OCI-LY7 (cell line): ENCODE measurements at regions not wholly inside any gene's neighbourhood (a gene's known extent, or its start where the extent isn't known, plus 50 kb on each side); places are given as distances from the start of the nearest gene placed in this dataset.

Experiments used
- BruUV-seq: library from RNA; stranded (reverse); fragments of 400-500 nt; replicated peaks from 2 replicates; lab custom pipeline; 2021; lab: Mats Ljungman, UMichigan
- CTCF ChIA-PET: fragments of 300-600 bp; sonication (Branson Sonifier 250); formaldehyde crosslinking; loops from one replicate; lab custom pipeline; 2022; ENCODE audit warnings: antibody characterized with exemption; ENCODE audit not compliant: unreplicated experiment; lab: Charles Lee
- POLR2A ChIA-PET: fragments of 300-600 bp; sonication (Branson Sonifier 250); formaldehyde crosslinking; loops from one replicate; lab custom pipeline; 2022; ENCODE audit warnings: antibody characterized with exemption; lab: Charles Lee
- DNase-seq: peaks from one replicate; pipeline ENCODE4 v3.0.0-alpha.2; 2015; ENCODE audit warnings: low spot score
- H2AFZ ChIP-seq: fragments of 200-600 bp; sonication (generic), shearing (Covaris generic); 2 replicates; pipeline ENCODE4 v1.6.1; 2014; ENCODE audit warnings: mild to moderate bottlenecking, antibody characterized with exemption, low read length, moderate library complexity
- H3K27ac ChIP-seq: fragments of 200-600 bp; sonication (generic); 2 replicates; pipeline ENCODE4 v1.5.1; 2014; ENCODE audit warnings: mixed run types, low read depth, mild to moderate bottlenecking, moderate library complexity, low read length, inconsistent platforms; ENCODE audit not compliant: poor library complexity, severe bottlenecking
- H3K36me3 ChIP-seq: fragments of 200-600 bp; sonication (generic); 2 replicates; pipeline ENCODE4 v1.6.1; 2014; ENCODE audit warnings: mild to moderate bottlenecking, antibody characterized with exemption, low read length, moderate library complexity, mixed read lengths; ENCODE audit not compliant: insufficient read depth
- H3K4me1 ChIP-seq: fragments of 200-600 bp; sonication (generic); 2 replicates; pipeline ENCODE4 v1.5.1; 2014; ENCODE audit warnings: mild to moderate bottlenecking, low read length; ENCODE audit not compliant: insufficient read depth, poor library complexity, severe bottlenecking
- H3K4me2 ChIP-seq: fragments of 200-600 bp; sonication (generic); 2 replicates; pipeline ENCODE4 v1.6.1; 2014; ENCODE audit warnings: mild to moderate bottlenecking, low read length
- H3K4me3 ChIP-seq: fragments of 200-600 bp; sonication (generic); 2 replicates; pipeline ENCODE4 v1.5.1; 2014; ENCODE audit warnings: mild to moderate bottlenecking, low read depth, low read length; ENCODE audit not compliant: poor library complexity, severe bottlenecking
- H3K79me2 ChIP-seq: fragments of 200-600 bp; sonication (generic); 2 replicates; pipeline ENCODE4 v1.6.1; 2016; ENCODE audit warnings: low read depth, mild to moderate bottlenecking, low read length, moderate library complexity, mixed read lengths; ENCODE audit not compliant: insufficient read depth
- H3K9me2 ChIP-seq: fragments of 200-600 bp; sonication (generic); 2 replicates; pipeline ENCODE4 v1.6.1; 2016; ENCODE audit warnings: mild to moderate bottlenecking, low read length, mixed read lengths; ENCODE audit not compliant: insufficient read depth
- H3K9me3 ChIP-seq: fragments of 200-600 bp; sonication (generic); 2 replicates; pipeline ENCODE4 v1.6.1; 2014; ENCODE audit warnings: mild to moderate bottlenecking, mixed run types, low read length, mixed read lengths
- H4K20me1 ChIP-seq: fragments of 200-600 bp; sonication (generic); 2 replicates; pipeline ENCODE4 v1.6.1; 2014; ENCODE audit warnings: mild to moderate bottlenecking, antibody characterized with exemption, low read length, moderate library complexity, mixed read lengths; ENCODE audit not compliant: insufficient read depth
- EZH2phosphoT487 ChIP-seq: fragments of 200-600 bp; sonication (generic); IDR thresholded peaks from 2 replicates; pipeline ENCODE4 v1.6.1; 2018; ENCODE audit warnings: low read depth, borderline replicate concordance, mild to moderate bottlenecking, mixed run types, antibody characterized with exemption, low read length, moderate library complexity, mixed read lengths
- intact Hi-C: fragments of 100-400 bp; cut with micrococcal nuclease; formaldehyde crosslinking; loops from one replicate; pipeline ENCODE4 v1.10.0; 2022; ENCODE audit not compliant: unreplicated experiment
- TF ChIP-seq, protein P1 (sequence below): fragments of 200-600 bp; sonication (generic); conservative IDR thresholded peaks from 2 replicates; pipeline ENCODE4 v1.5.1; 2014; ENCODE audit warnings: mild to moderate bottlenecking, antibody characterized with exemption, low read length, moderate library complexity, mixed read lengths

DNA sequence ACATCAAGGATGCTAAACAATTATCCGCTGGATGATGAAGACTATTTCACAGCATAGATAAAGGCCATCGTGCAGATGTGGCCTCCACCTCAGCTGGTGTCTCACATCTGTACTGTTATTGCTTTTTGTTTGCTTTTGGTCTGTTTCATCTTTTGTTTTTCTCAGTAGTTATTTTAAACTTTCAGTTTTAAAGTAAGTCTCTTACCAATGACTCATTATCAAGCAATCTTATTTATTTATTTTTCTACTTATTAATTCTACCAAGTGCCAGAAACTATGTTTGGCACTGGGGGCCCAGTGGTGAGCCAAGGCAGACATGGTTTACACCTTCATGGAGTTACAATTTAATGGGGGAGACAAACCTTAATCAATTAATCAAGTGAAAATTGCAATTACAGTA is 250.9 kb upstream of the TMEM72 start:
- Histone ChIP-seq H3K4me3 (no peak overlapping the region), H3K36me3 (no peaks in the 10 kb centered on the region), H4K20me1 (no peaks in the 10 kb centered on the region), H3K9me3 (no peaks in the 10 kb centered on the region), H3K4me2 (no peak overlapping the region), H2AFZ (no peak overlapping the region), H3K9me2 (no peaks in the 10 kb centered on the region), H3K4me1 (no peaks in the 10 kb centered on the region), H3K27ac (no peak overlapping the region), H3K79me2 (no peaks in the 10 kb centered on the region)
- intact Hi-C loops, result no loop called here
- ChIA-PET CTCF (no interaction called here), POLR2A (no interaction called here)
- no TSS peak for BruUV-seq
- TF ChIP-seq, protein P1, sequence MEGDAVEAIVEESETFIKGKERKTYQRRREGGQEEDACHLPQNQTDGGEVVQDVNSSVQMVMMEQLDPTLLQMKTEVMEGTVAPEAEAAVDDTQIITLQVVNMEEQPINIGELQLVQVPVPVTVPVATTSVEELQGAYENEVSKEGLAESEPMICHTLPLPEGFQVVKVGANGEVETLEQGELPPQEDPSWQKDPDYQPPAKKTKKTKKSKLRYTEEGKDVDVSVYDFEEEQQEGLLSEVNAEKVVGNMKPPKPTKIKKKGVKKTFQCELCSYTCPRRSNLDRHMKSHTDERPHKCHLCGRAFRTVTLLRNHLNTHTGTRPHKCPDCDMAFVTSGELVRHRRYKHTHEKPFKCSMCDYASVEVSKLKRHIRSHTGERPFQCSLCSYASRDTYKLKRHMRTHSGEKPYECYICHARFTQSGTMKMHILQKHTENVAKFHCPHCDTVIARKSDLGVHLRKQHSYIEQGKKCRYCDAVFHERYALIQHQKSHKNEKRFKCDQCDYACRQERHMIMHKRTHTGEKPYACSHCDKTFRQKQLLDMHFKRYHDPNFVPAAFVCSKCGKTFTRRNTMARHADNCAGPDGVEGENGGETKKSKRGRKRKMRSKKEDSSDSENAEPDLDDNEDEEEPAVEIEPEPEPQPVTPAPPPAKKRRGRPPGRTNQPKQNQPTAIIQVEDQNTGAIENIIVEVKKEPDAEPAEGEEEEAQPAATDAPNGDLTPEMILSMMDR, result no peak
- no peak for TF ChIP-seq EZH2phosphoT487
- DNase-seq, result no peak

DNA sequence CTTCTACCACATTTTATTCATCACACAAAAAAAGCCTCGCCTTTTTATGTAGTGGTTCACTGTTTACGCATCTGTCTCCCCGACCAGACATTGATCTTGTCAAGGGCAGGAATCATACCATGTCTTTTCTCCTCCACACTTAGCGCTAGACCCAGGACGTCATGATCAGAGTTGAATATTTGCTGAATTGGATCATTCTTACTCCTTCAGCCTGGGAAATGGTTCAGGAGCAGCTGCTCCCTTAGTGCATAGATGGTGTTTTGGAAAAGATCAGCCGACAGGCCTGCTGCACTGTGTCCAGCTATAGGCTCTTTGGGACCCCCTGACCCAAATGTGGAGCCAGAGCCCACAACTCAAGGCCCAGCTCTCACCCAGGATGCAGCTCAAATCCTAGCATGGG is 249.1 kb upstream of the TMEM72 start:
- CTCF ChIA-PET, result no interaction called here

DNA sequence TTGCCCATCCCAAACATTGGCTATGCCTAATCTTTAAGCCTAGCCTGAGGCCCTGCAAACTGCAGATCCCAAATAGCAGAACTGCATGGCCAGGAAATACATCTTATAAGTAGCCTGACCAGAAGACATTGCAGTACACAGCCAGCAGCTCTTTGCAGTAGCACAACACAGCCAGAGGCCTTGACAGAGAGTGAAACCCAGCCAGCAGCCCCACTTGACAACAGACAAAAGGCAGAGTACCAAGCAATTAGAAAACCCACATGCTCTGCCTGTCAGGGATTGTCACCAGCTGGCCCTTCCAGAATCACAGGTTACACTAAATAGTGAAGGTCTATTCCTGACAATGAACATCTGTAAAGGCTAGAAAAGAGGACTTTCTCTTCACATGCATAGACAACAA is 242.8 kb upstream of the TMEM72 start:
- intact Hi-C loops, result no loop called here
- H3K79me2 ChIP-seq, result no peaks in the 10 kb centered on the region
- H3K27ac ChIP-seq, result no peak overlapping the region
- H3K4me1 ChIP-seq, result no peaks in the 10 kb centered on the region
- H3K36me3 ChIP-seq, result no peaks in the 10 kb centered on the region
- no peaks in the 10 kb centered on the region for H3K9me3 ChIP-seq
- H4K20me1 ChIP-seq, result no peaks in the 10 kb centered on the region
- H3K4me2 ChIP-seq, result no peak overlapping the region
- no peak overlapping the region for H2AFZ ChIP-seq
- no peaks in the 10 kb centered on the region for H3K9me2 ChIP-seq
- TF ChIP-seq, protein P1, result no peak
- no peak for TF ChIP-seq EZH2phosphoT487
- DNase-seq, result no peak
- CTCF ChIA-PET, result no interaction called here
- no TSS peak for BruUV-seq
- H3K4me3 ChIP-seq, result no peak overlapping the region
- POLR2A ChIA-PET, result interaction anchor here (1.4 kb wide), 1 partner anchor 9 kb away, joined by 3 read pairs; no protein-coding TSS in a partner anchor

More for the DNA sequence above, 249.1 kb upstream of the TMEM72 start:
- no peak overlapping the region for H3K27ac ChIP-seq
- DNase-seq, result no peak
- H2AFZ ChIP-seq, result no peak overlapping the region
- H4K20me1 ChIP-seq, result no peaks in the 10 kb centered on the region
- H3K36me3 ChIP-seq, result no peaks in the 10 kb centered on the region
- no peak for TF ChIP-seq EZH2phosphoT487
- TF ChIP-seq, protein P1, result no peak
- H3K4me2 ChIP-seq, result no peak overlapping the region
- no peaks in the 10 kb centered on the region for H3K79me2 ChIP-seq
- H3K4me1 ChIP-seq, result no peaks in the 10 kb centered on the region
- POLR2A ChIA-PET, result no interaction called here
- BruUV-seq, result no TSS peak
- intact Hi-C loops, result no loop called here
- no peaks in the 10 kb centered on the region for H3K9me3 ChIP-seq
- no peak overlapping the region for H3K4me3 ChIP-seq
- H3K9me2 ChIP-seq, result no peaks in the 10 kb centered on the region
